Stimulated activated CD8-positive, alpha-beta memory T cell treated with anti-CD3 and anti-CD28 coated beads, Interleukin-7, amount 100 ng/mL, for 48 hours (primary cell): ENCODE measurements at regions not wholly inside any gene's neighbourhood (a gene's known extent, or its start where the extent isn't known, plus 50 kb on each side); places are given as distances from the start of the nearest gene placed in this dataset.
"Not testable (repeated sequence)": the region's sequence is repeated elsewhere in the genome, so short reads cannot be mapped to it uniquely, and the experiment has no call there.

Experiments
- DNase-seq, 2 donors: peaks; one replicate each; pipeline ENCODE4 v3.0.0-alpha.2; 2020; ENCODE audit warnings: low read depth in 1 of 2; ENCODE audit errors: extremely low read depth in 1 of 2

GRCh38 chr6:141464490-141464889 lies 668.2 kb upstream of the GJE1 start:
- DNase-seq, result no peak

GRCh38 chr6:141463237-141463977 lies 669.3 kb upstream of the GJE1 start:
- DNase-seq, result no peak

GRCh38 chr6:141460743-141461484 lies 671.8 kb upstream of the GJE1 start:
- DNase-seq, result no peak

GRCh38 chr6:141460245-141460644 lies 672.5 kb upstream of the GJE1 start:
- DNase-seq, result not testable (repeated sequence)

GRCh38 chr6:141457984-141458383 lies 674.7 kb upstream of the GJE1 start:
- DNase-seq, result not testable (repeated sequence)

- no peak for DNase-seq
These were observed 680.4 kb upstream of the GJE1 start for GRCh38 chr6:141452354-141452686.

GRCh38 chr6:141451511-141452353 lies 681.0 kb upstream of the GJE1 start:
- DNase-seq, result no peak

GRCh38 chr6:141451181-141451510 lies 681.6 kb upstream of the GJE1 start:
- no peak for DNase-seq

GRCh38 chr6:141445928-141446628 lies 686.6 kb upstream of the GJE1 start:
- no peak for DNase-seq

- DNase-seq, result no peak
These were observed 688.9 kb upstream of the GJE1 start for GRCh38 chr6:141443668-141444289.

GRCh38 chr6:141443032-141443431 lies 689.7 kb upstream of the GJE1 start:
- DNase-seq, result no peak

GRCh38 chr6:141439513-141439912 lies 693.2 kb upstream of the GJE1 start:
- DNase-seq, result no peak

- no peak for DNase-seq
These were observed 695.0 kb upstream of the GJE1 start for GRCh38 chr6:141437685-141438084.

GRCh38 chr6:141437011-141437410 lies 695.7 kb upstream of the GJE1 start:
- no peak for DNase-seq

- DNase-seq, result no peak
These were observed 706.2 kb upstream of the GJE1 start for GRCh38 chr6:141426400-141426980.

- DNase-seq, result no peak
These were observed 711.3 kb upstream of the GJE1 start for GRCh38 chr6:141421378-141421777.

GRCh38 chr6:141418076-141418475 lies 714.6 kb upstream of the GJE1 start:
- DNase-seq, result no peak

- no peak for DNase-seq
These were observed 716.8 kb upstream of the GJE1 start for GRCh38 chr6:141415896-141416295.

- DNase-seq, result no peak
These were observed 719.5 kb upstream of the GJE1 start for GRCh38 chr6:141413196-141413595.

GRCh38 chr6:141406761-141407160 lies 726.0 kb upstream of the GJE1 start:
- no peak for DNase-seq
